Endothelial cell of umbilical vein (primary cell): ENCODE measurements at regions not wholly inside any gene's neighbourhood (a gene's known extent, or its start where the extent isn't known, plus 50 kb on each side); places are given as distances from the start of the nearest gene placed in this dataset.

Experiments
- BruUV-seq: library from RNA; stranded (reverse); fragments of 400-500 nt; replicated peaks from 2 replicates; lab custom pipeline; 2021; lab: Mats Ljungman, UMichigan
- CTCF ChIA-PET: fragments of 300-600, 350-600 bp; sonication (Branson Sonifier 250); formaldehyde crosslinking; loops from one replicate; lab custom pipeline; 2021; ENCODE audit warnings: antibody characterized with exemption, inconsistent platforms; lab: Charles Lee
- POLR2A ChIA-PET: fragments of 300-600, 350-600 bp; sonication (Branson Sonifier 250); formaldehyde crosslinking; loops from one replicate; lab custom pipeline; 2021; ENCODE audit warnings: antibody characterized with exemption, inconsistent platforms; lab: Charles Lee
- DNase-seq: peaks from one replicate; pipeline ENCODE4 v3.0.0-alpha.2; 2011; ENCODE audit warnings: low read depth, low spot score
- FAIRE-seq: peaks from 2 replicates; lab custom pipeline; 2011; peaks lifted over from hg19 to GRCh38; lab: Jason Lieb, UNC
- H2AFZ ChIP-seq: 2 replicates; pipeline ENCODE4 v1.6.0; 2012; ENCODE audit warnings: low read depth, low read length, control low read depth, inconsistent platforms
- H3K27ac ChIP-seq: 2 replicates; pipeline ENCODE4 v1.5.1; 2011; ENCODE audit warnings: low read depth, mild to moderate bottlenecking, control low read depth, low read length, moderate library complexity; ENCODE audit not compliant: insufficient read depth
- H3K27me3 ChIP-seq, 2 experiments: 2 replicates each; pipeline versions ENCODE4 v1.6.0 to v1.6.1; 2011; ENCODE audit warnings: low read length in 2 of 2, mixed read lengths in 1 of 2; ENCODE audit not compliant: control insufficient read depth in 2 of 2, insufficient read depth in 2 of 2
- H3K36me3 ChIP-seq, 2 experiments: 2 replicates in 1 of 2; 3 replicates in 1 of 2; pipeline ENCODE4 v1.5.1; 2011; ENCODE audit warnings: low read length in 2 of 2, mild to moderate bottlenecking in 1 of 2, moderate library complexity in 1 of 2; ENCODE audit not compliant: control insufficient read depth in 2 of 2, insufficient read depth in 2 of 2; ENCODE audit errors: extremely low read depth in 1 of 2
- H3K4me1 ChIP-seq: 3 replicates; pipeline ENCODE4 v1.5.1; 2011; ENCODE audit warnings: mild to moderate bottlenecking, low read length; ENCODE audit not compliant: control insufficient read depth, insufficient read depth; ENCODE audit errors: extremely low read depth
- H3K4me2 ChIP-seq: 2 replicates; pipeline ENCODE4 v1.6.1; 2011; ENCODE audit warnings: low read length, control low read depth, mixed read lengths; ENCODE audit not compliant: insufficient read depth
- H3K4me3 ChIP-seq, 3 experiments: fragments of 200-600 bp in 1 of 3; sonication (generic), shearing (Covaris generic) in 1 of 3; replicated peaks in 1 of 3; 2 replicates each; pipeline ENCODE4 v1.5.1; 2011 to 2016; ENCODE audit warnings: control low read depth in 3 of 3, low read length in 3 of 3, mild to moderate bottlenecking in 2 of 3, inconsistent platforms in 1 of 3, low read depth in 1 of 3, moderate library complexity in 1 of 3; ENCODE audit not compliant: insufficient read depth in 1 of 3
- H3K79me2 ChIP-seq: 2 replicates; pipeline ENCODE4 v1.6.0; 2012; ENCODE audit warnings: low read length, inconsistent platforms; ENCODE audit not compliant: control insufficient read depth, insufficient read depth
- H3K9ac ChIP-seq: replicated peaks from 2 replicates; pipeline ENCODE3; 2011; ENCODE audit warnings: low read length, control low read depth; ENCODE audit not compliant: insufficient read depth; ENCODE audit errors: extremely low read depth
- H3K9me1 ChIP-seq: replicated peaks from 3 replicates; pipeline ENCODE4 v1.6.0; 2011; ENCODE audit warnings: mild to moderate bottlenecking, low read length; ENCODE audit not compliant: control insufficient read depth, insufficient read depth; ENCODE audit errors: extremely low read depth
- H3K9me3 ChIP-seq: replicated peaks from 2 replicates; pipeline ENCODE4 v1.5.1; 2012; ENCODE audit warnings: low read length, inconsistent platforms; ENCODE audit not compliant: control insufficient read depth, insufficient read depth
- H4K20me1 ChIP-seq: replicated peaks from 2 replicates; pipeline ENCODE3; 2011; ENCODE audit warnings: mild to moderate bottlenecking, low read length; ENCODE audit not compliant: control insufficient read depth, insufficient read depth; ENCODE audit errors: extremely low read depth
- EZH2 ChIP-seq: IDR thresholded peaks from 2 replicates; pipeline ENCODE4 v1.6.1; 2012; ENCODE audit warnings: borderline replicate concordance, low read depth, mild to moderate bottlenecking, moderate library complexity, low read length, inconsistent platforms; ENCODE audit not compliant: severe bottlenecking
- FOS ChIP-seq: IDR thresholded peaks from 2 replicates; pipeline ENCODE4 v1.6.1; 2011; ENCODE audit warnings: mild to moderate bottlenecking, low read length, moderate library complexity, borderline replicate concordance; ENCODE audit not compliant: insufficient read depth
- GATA2 ChIP-seq: IDR thresholded peaks from 2 replicates; pipeline ENCODE4 v1.7.0; 2011; ENCODE audit warnings: low read depth, mild to moderate bottlenecking, moderate library complexity, mixed read lengths, low read length; ENCODE audit not compliant: insufficient read length, insufficient read depth
- JUN ChIP-seq: IDR thresholded peaks from 2 replicates; pipeline ENCODE4 v1.6.1; 2011; ENCODE audit warnings: borderline replicate concordance, low read depth; ENCODE audit not compliant: insufficient read length, insufficient read depth
- MYC ChIP-seq: IDR thresholded peaks from one replicate; pipeline ENCODE4 v1.6.1; 2011; ENCODE audit warnings: mild to moderate bottlenecking, low read depth, low read length
- POLR2A ChIP-seq: IDR thresholded peaks from 2 replicates; pipeline ENCODE4 v1.6.1; 2012; ENCODE audit warnings: low read depth, mild to moderate bottlenecking, control low read depth, low read length
- POLR2AphosphoS5 ChIP-seq: IDR thresholded peaks from 2 replicates; pipeline ENCODE4 v1.6.1; 2012; ENCODE audit warnings: low read depth, mild to moderate bottlenecking, control low read depth, low read length, moderate library complexity; ENCODE audit not compliant: insufficient read depth
- dilution Hi-C: fragments of 300-500 bp; cut with MboI; formaldehyde crosslinking; loops from one replicate; pipeline ENCODE4 v1.15.0; 2019; ENCODE audit warnings: low sequenced_read_pairs; ENCODE audit not compliant: extremely low pct_ligation_motif_present
- intact Hi-C: fragments of 100-400 bp; cut with micrococcal nuclease; formaldehyde crosslinking; loops from one replicate; pipeline ENCODE4 v1.10.0; 2022
- TF ChIP-seq, protein P1 (sequence below): IDR thresholded peaks from 2 replicates; pipeline ENCODE4 v1.6.1; 2011; ENCODE audit not compliant: insufficient read depth, insufficient read length
- TF ChIP-seq, protein P2 (sequence below), 2 donors: IDR thresholded peaks; 1 replicate in 1 of 2; 2 replicates in 1 of 2; pipeline ENCODE4 v1.5.1; 2011; ENCODE audit warnings: low read length in 2 of 2, mild to moderate bottlenecking in 2 of 2, moderate library complexity in 2 of 2, control low read depth in 1 of 2, inconsistent platforms in 1 of 2, low read depth in 1 of 2; ENCODE audit not compliant: insufficient read depth in 1 of 2; ENCODE audit errors: extremely low read depth in 1 of 2

DNA sequence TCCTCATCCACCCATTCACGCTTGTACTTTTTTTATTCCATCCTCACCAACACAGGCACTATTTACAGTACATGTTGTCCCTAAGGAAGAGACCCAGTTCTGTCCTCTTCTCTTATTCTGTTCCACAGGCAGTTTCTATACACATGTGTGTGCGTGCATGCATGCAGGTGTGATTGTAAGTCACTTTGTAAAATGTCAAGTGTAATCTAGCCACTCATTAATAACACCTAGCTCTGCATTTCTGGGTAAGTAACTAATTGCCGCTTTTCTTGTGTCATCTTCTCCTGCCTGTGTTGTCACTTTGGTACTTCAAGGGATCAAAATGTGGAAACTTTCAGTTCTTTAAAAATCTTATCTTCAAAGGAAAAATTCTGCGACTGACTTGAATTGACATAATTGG is 377.2 kb downstream of the SEC16B start:
- intact Hi-C loops, result loop anchor here (10.0 kb wide), 1 partner anchor 352 kb away; no protein-coding TSS in a partner anchor
- dilution Hi-C loops, result no loop called here
- H3K4me2 ChIP-seq, result no peak overlapping the region
- no peak for FAIRE-seq
- H2AFZ ChIP-seq, result no peak overlapping the region
- no peaks in the 10 kb centered on the region for H3K4me1 ChIP-seq
- no peak for DNase-seq
- no peaks in the 10 kb centered on the region for H3K79me2 ChIP-seq
- CTCF ChIA-PET, result interaction anchor here (0.6 kb wide), 1 partner anchor 396 kb away, joined by 3 read pairs; no protein-coding TSS in a partner anchor
- H4K20me1 ChIP-seq, result no peaks in the 10 kb centered on the region
- no TSS peak for BruUV-seq
- H3K9ac ChIP-seq, result no peak overlapping the region
- TF ChIP-seq POLR2AphosphoS5 (no peak), FOS (no peak), GATA2 (no peak), POLR2A (no peak), MYC (no peak), EZH2 (no peak), JUN (no peak)
- TF ChIP-seq, protein P1, sequence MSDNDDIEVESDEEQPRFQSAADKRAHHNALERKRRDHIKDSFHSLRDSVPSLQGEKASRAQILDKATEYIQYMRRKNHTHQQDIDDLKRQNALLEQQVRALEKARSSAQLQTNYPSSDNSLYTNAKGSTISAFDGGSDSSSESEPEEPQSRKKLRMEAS, result no peak
- TF ChIP-seq, protein P2, sequence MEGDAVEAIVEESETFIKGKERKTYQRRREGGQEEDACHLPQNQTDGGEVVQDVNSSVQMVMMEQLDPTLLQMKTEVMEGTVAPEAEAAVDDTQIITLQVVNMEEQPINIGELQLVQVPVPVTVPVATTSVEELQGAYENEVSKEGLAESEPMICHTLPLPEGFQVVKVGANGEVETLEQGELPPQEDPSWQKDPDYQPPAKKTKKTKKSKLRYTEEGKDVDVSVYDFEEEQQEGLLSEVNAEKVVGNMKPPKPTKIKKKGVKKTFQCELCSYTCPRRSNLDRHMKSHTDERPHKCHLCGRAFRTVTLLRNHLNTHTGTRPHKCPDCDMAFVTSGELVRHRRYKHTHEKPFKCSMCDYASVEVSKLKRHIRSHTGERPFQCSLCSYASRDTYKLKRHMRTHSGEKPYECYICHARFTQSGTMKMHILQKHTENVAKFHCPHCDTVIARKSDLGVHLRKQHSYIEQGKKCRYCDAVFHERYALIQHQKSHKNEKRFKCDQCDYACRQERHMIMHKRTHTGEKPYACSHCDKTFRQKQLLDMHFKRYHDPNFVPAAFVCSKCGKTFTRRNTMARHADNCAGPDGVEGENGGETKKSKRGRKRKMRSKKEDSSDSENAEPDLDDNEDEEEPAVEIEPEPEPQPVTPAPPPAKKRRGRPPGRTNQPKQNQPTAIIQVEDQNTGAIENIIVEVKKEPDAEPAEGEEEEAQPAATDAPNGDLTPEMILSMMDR (IDR thresholded peaks at IDR 0.05; ENCODE audit: extremely low read depth in 1 of 2, insufficient read depth in 1 of 2, low read depth in 1 of 2, low read length in 2 of 2), result no peak
- no peak overlapping the region for H3K27ac ChIP-seq
- no peaks in the 10 kb centered on the region for H3K9me3 ChIP-seq
- POLR2A ChIA-PET, result no interaction called here
- no peaks in the 10 kb centered on the region for H3K36me3 ChIP-seq
- no peak overlapping the region for H3K4me3 ChIP-seq
- H3K27me3 ChIP-seq, result peaks cover 0 to 2% of the 10 kb centered on the region in 2 experiments
- no peaks in the 10 kb centered on the region for H3K9me1 ChIP-seq
